Astrocyte (in vitro differentiated cells and primary cell): ENCODE measurements at regions not wholly inside any gene's neighbourhood (a gene's known extent, or its start where the extent isn't known, plus 50 kb on each side); places are given as distances from the start of the nearest gene placed in this dataset.

Experiments used
- CTCF ChIP-seq: IDR thresholded peaks from 2 replicates; pipeline ENCODE4 v1.5.1; 2011; ENCODE audit warnings: low read depth, mild to moderate bottlenecking, inconsistent platforms, low read length, moderate library complexity; ENCODE audit not compliant: insufficient read depth
- EZH2 ChIP-seq: IDR thresholded peaks from 2 replicates; pipeline ENCODE4 v1.6.1; 2012; ENCODE audit warnings: mild to moderate bottlenecking, low read length, inconsistent platforms; ENCODE audit not compliant: insufficient read depth

GRCh38 chr6:156082012-156082411 is 626.4 kb upstream of the NOX3 start:
- TF ChIP-seq CTCF = no peak
- no peak for TF ChIP-seq EZH2
